Stimulated activated effector memory CD8-positive, alpha-beta T cell treated with anti-CD3 and anti-CD28 coated beads, Interleukin-12 subunit alpha, Interleukin-12 subunit beta, amount 100 ng/mL, for 72 hours (primary cell): ENCODE measurements at regions not wholly inside any gene's neighbourhood (a gene's known extent, or its start where the extent isn't known, plus 50 kb on each side); places are given as distances from the start of the nearest gene placed in this dataset.

Experiments
- ATAC-seq: fragments of 150-1000 bp; cut with Tn5 transposase; 2 replicates; pipeline ENCODE4 v1.10.0; 2021
- DNase-seq, 2 donors: peaks; one replicate each; pipeline ENCODE4 v3.0.0; 2021 to 2022; ENCODE audit warnings: low spot score in 2 of 2
- H3K27ac Mint-ChIP-seq: one replicate; pipeline ENCODE4 v1.8.0; 2022; ENCODE audit warnings: mild to moderate bottlenecking, mixed read lengths
- H3K36me3 Mint-ChIP-seq: one replicate; pipeline ENCODE4 v1.8.0; 2022; ENCODE audit warnings: mild to moderate bottlenecking, mixed read lengths
- H3K4me1 Mint-ChIP-seq: one replicate; pipeline ENCODE4 v1.8.0; 2022; ENCODE audit warnings: mixed read lengths
- H3K4me3 Mint-ChIP-seq: one replicate; pipeline ENCODE4 v1.8.0; 2022; ENCODE audit warnings: mild to moderate bottlenecking, mixed read lengths
- H3K9me3 Mint-ChIP-seq: one replicate; pipeline ENCODE4 v1.8.0; 2022; ENCODE audit warnings: mixed read lengths

DNA sequence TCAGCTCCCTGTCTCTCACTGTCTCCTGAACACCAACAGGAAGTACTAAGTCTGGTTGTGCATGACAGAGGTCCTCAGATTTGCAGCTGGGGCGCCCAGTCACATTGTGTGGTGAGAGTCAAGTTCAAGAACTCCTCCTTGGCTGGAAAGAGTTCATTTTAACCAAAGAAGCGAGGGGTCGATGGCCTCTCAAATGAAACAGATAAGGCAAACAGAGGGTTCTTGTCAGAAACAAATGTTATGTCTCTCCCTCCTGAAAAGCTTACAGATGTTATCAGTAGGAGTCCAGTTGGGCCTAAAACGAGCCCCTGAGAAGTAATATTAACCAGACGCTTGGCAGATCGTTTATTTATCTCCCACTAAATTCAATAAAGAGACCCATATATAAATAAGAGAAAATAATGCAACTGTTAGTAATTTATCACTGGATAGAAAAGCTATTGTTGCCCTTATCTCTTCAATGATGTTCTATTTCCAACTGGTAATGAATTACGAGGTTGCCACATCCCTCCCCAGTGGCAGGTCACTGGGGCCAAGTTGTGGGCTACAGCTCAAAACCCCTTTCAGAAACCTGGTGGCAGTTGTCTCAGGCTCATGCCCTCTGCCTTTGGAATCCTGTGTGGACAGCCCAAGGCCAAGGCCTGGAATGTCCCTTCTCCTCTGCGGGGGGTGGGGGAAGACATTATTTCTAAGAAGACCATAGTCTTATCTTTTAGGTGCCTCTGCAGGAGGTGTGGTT is 307.5 kb upstream of the DYNLRB2 start:
- H3K36me3 Mint-ChIP-seq = no peaks in the 10 kb centered on the region
- H3K4me1 Mint-ChIP-seq = peaks cover 6% of the 10 kb centered on the region
- DNase-seq = no peak
- no peaks in the 10 kb centered on the region for H3K9me3 Mint-ChIP-seq
- no peak overlapping the region for H3K4me3 Mint-ChIP-seq
- no peak overlapping the region for H3K27ac Mint-ChIP-seq
- no peak for ATAC-seq

- no peaks in the 10 kb centered on the region for H3K36me3 Mint-ChIP-seq
- peaks cover 1% of the 10 kb centered on the region for H3K9me3 Mint-ChIP-seq
- ATAC-seq (peak; percentile 94), DNase-seq (peak in 1 of 2 donors; percentile 3)
- H3K4me1 Mint-ChIP-seq = peaks cover 6% of the 10 kb centered on the region
- no peak overlapping the region for H3K27ac Mint-ChIP-seq
- H3K4me3 Mint-ChIP-seq = no peak overlapping the region
Measured at GRCh38 chr16:80231888-80232287, 308.9 kb upstream of the DYNLRB2 start.

GRCh38 chr16:80231121-80231520 is 309.7 kb upstream of the DYNLRB2 start:
- ATAC-seq = no peak
- DNase-seq = no peak
- Mint-ChIP-seq H3K4me3 (no peak overlapping the region), H3K36me3 (no peaks in the 10 kb centered on the region), H3K27ac (no peak overlapping the region), H3K9me3 (peaks cover 7% of the 10 kb centered on the region), H3K4me1 (peaks cover 6% of the 10 kb centered on the region)

GRCh38 chr16:80230328-80231120 is 310.3 kb upstream of the DYNLRB2 start:
- Mint-ChIP-seq H3K4me3 (no peak overlapping the region), H3K9me3 (peaks cover 8% of the 10 kb centered on the region), H3K4me1 (peaks cover 6% of the 10 kb centered on the region), H3K27ac (no peak overlapping the region), H3K36me3 (no peaks in the 10 kb centered on the region)
- ATAC-seq = no peak
- no peak for DNase-seq

GRCh38 chr16:80226499-80226898 is 314.3 kb upstream of the DYNLRB2 start:
- ATAC-seq = no peak
- no peak for DNase-seq
- Mint-ChIP-seq H3K27ac (no peak overlapping the region), H3K9me3 (peaks cover 8% of the 10 kb centered on the region), H3K4me3 (no peak overlapping the region), H3K4me1 (peaks cover 4% of the 10 kb centered on the region), H3K36me3 (no peaks in the 10 kb centered on the region)

GRCh38 chr16:80210787-80211186 is 330.0 kb upstream of the DYNLRB2 start:
- no peak for ATAC-seq
- no peaks in the 10 kb centered on the region for H3K4me1 Mint-ChIP-seq
- no peaks in the 10 kb centered on the region for H3K36me3 Mint-ChIP-seq
- H3K9me3 Mint-ChIP-seq = peaks cover 3% of the 10 kb centered on the region
- no peak overlapping the region for H3K4me3 Mint-ChIP-seq
- DNase-seq = no peak
- no peak overlapping the region for H3K27ac Mint-ChIP-seq

- Mint-ChIP-seq H3K4me1 (no peaks in the 10 kb centered on the region), H3K27ac (no peak overlapping the region), H3K9me3 (no peaks in the 10 kb centered on the region), H3K4me3 (no peak overlapping the region), H3K36me3 (no peaks in the 10 kb centered on the region)
- DNase-seq (no peak), ATAC-seq (no peak)
Measured at GRCh38 chr16:80208743-80209142, 332.1 kb upstream of the DYNLRB2 start.

DNA sequence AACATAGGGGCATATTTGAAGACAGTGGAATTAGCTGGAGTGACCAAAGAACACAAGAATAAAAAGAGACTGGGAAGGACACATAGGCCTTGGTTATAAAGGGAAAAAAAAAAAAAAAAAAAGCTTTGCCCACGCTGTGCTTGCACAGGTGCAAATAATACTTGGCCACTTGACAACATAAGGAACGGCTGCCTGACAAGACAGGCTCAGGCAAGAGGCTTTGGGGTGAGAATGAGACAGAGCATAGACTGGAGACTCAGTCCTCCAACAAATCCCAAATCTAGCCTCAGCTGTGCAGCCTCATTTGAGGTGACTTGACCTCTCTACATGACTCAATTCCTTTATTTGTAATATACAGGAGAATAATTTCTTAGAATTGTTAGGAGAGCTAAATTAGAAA is 332.8 kb upstream of the DYNLRB2 start:
- Mint-ChIP-seq H3K27ac (no peak overlapping the region), H3K4me3 (no peak overlapping the region), H3K36me3 (no peaks in the 10 kb centered on the region), H3K4me1 (no peaks in the 10 kb centered on the region), H3K9me3 (no peaks in the 10 kb centered on the region)
- ATAC-seq = no peak
- no peak for DNase-seq

GRCh38 chr16:80203821-80204220 is 337.0 kb upstream of the DYNLRB2 start:
- no peak overlapping the region for H3K4me3 Mint-ChIP-seq
- H3K27ac Mint-ChIP-seq = no peak overlapping the region
- DNase-seq = no peak
- no peaks in the 10 kb centered on the region for H3K36me3 Mint-ChIP-seq
- ATAC-seq = no peak
- H3K9me3 Mint-ChIP-seq = no peaks in the 10 kb centered on the region
- no peaks in the 10 kb centered on the region for H3K4me1 Mint-ChIP-seq

DNA sequence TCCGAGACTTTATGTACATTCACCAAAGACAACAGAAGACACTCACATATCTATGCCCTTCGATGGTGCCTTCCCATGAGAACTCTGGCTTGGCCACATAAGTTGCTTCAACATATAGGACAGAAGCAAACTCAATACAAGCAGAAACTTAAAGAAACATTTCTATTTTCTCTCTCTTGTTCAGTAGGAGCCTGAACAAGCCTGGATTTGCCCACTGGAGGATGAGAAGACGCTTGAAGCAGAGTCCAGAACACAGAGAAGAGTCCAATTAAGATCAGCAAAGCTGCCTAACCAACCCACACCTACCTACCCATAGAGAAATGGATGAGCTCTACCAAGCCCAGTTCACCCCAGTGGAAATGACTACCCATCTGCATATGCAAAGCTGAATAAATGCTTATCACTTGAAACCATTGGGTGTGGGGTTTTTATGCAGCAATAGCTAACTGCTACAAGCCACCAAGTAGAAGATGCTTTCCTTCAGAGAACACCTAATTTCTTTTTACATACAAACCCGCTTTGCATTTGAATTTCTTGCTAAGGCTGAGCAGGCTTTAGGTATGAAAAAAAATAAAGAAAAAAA is 337.9 kb upstream of the DYNLRB2 start:
- no peaks in the 10 kb centered on the region for H3K4me1 Mint-ChIP-seq
- H3K4me3 Mint-ChIP-seq = no peak overlapping the region
- DNase-seq = no peak

GRCh38 chr16:80200079-80200478 is 340.7 kb upstream of the DYNLRB2 start:
- Mint-ChIP-seq H3K27ac (no peak overlapping the region), H3K4me3 (no peak overlapping the region), H3K36me3 (no peaks in the 10 kb centered on the region), H3K9me3 (no peaks in the 10 kb centered on the region), H3K4me1 (no peaks in the 10 kb centered on the region)
- DNase-seq = no peak
- no peak for ATAC-seq

More for the DNA sequence above, 337.9 kb upstream of the DYNLRB2 start:
- no peaks in the 10 kb centered on the region for H3K9me3 Mint-ChIP-seq
- no peak overlapping the region for H3K27ac Mint-ChIP-seq
- no peaks in the 10 kb centered on the region for H3K36me3 Mint-ChIP-seq
- ATAC-seq = no peak

GRCh38 chr16:80199614-80200013 is 341.2 kb upstream of the DYNLRB2 start:
- no peaks in the 10 kb centered on the region for H3K4me1 Mint-ChIP-seq
- no peak overlapping the region for H3K27ac Mint-ChIP-seq
- H3K9me3 Mint-ChIP-seq = no peaks in the 10 kb centered on the region
- no peak for DNase-seq
- no peaks in the 10 kb centered on the region for H3K36me3 Mint-ChIP-seq
- ATAC-seq = no peak
- H3K4me3 Mint-ChIP-seq = no peak overlapping the region

DNA sequence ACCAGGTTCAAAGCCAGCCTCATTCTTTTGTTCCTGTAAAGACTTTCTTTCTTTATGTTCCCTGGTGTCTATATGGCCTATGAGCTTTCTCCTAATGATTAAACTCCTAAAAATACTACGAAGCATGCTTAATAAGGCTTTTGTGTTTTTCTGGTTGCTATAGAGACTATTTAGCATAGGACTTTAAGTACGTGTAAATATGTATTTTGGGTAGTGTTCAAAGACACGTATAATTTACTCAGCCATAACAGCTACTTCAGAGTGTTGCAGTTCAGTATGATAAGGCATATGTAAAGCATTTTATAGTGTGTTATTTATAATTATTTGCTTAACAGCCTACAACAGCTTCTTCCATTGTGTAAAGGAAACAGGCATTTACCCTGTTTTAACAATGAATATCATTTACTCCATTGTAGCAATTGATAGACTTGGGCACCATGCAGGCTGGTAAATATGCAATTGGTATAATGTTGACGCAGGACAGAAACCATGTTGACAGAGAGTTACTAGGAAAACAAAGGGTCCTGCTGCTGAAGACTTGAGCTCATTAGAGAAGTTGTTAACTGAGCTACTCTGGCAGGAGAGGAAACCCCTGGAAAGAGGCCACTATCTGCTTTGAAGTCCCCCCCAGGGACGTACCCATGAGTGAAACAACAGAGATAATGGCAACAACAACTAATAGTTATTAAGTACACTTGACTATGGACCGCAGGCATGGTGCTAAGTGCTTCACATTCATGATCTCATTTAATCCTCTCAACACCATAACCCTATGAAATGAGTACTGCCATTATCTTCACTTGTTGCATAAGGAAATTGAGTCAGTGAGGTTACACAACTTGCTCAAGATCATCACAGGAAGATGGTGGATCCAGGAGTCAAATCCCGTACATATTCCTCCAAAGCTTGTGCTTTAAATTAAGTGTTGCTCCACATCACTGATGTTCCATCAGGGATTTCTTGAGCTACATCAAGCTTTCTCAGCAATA is 342.2 kb upstream of the DYNLRB2 start:
- ATAC-seq (no peak), DNase-seq (no peak)
- H3K36me3 Mint-ChIP-seq = no peaks in the 10 kb centered on the region
- no peak overlapping the region for H3K27ac Mint-ChIP-seq
- H3K4me3 Mint-ChIP-seq = no peak overlapping the region
- H3K4me1 Mint-ChIP-seq = no peaks in the 10 kb centered on the region
- H3K9me3 Mint-ChIP-seq = no peaks in the 10 kb centered on the region

GRCh38 chr16:80197741-80198201 is 343.0 kb upstream of the DYNLRB2 start:
- peak; percentile 82 for ATAC-seq
- H3K27ac Mint-ChIP-seq = no peak overlapping the region

DNA sequence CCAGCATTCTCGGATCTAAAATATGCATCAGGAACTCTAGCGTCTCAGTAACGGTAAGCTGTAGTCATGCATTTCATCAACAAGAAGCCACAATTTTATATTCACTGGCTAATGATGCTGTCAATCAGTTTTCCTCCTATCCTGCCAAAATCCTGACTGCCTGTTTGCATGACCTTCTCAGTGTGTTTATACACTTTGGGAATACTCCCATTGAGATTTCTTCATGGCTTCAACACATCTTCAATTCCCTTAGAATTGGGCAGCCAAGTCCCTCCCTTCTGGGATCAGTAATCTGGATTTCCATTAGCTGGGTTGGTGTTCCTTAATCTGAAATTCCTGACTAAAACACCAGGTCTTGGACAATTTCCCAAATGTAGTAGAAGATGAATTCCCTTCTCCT is 348.9 kb upstream of the DYNLRB2 start:
- H3K36me3 Mint-ChIP-seq = no peaks in the 10 kb centered on the region
- no peak for ATAC-seq
- no peaks in the 10 kb centered on the region for H3K9me3 Mint-ChIP-seq
- H3K4me1 Mint-ChIP-seq = no peaks in the 10 kb centered on the region
- no peak overlapping the region for H3K4me3 Mint-ChIP-seq
- no peak for DNase-seq
- no peak overlapping the region for H3K27ac Mint-ChIP-seq

More at GRCh38 chr16:80197741-80198201, 343.0 kb upstream of the DYNLRB2 start:
- H3K36me3 Mint-ChIP-seq = no peaks in the 10 kb centered on the region
- DNase-seq = no peak
- H3K9me3 Mint-ChIP-seq = no peaks in the 10 kb centered on the region
- no peak overlapping the region for H3K4me3 Mint-ChIP-seq
- no peaks in the 10 kb centered on the region for H3K4me1 Mint-ChIP-seq
